GM23338 (cell line): ENCODE measurements at regions not wholly inside any gene's neighbourhood (a gene's known extent, or its start where the extent isn't known, plus 50 kb on each side); places are given as distances from the start of the nearest gene placed in this dataset.

Experiments used
- ZNF331 ChIP-seq: fragments of 250-450 bp; sonication (Bioruptor Pico); IDR thresholded peaks from 2 replicates; pipeline ENCODE4 v1.5.0; 2020; ENCODE audit warnings: low read depth, mild to moderate bottlenecking, moderate library complexity
- TF ChIP-seq, protein P1 (sequence below), 2 experiments: fragments of 200-600 bp in 1 of 2; sonication (generic) in 1 of 2; conservative IDR thresholded peaks; 2 replicates each; pipeline versions ENCODE4 v1.5.1 to v1.6.1; 2016 to 2017; ENCODE audit warnings: antibody characterized with exemption in 2 of 2, low read depth in 2 of 2, mild to moderate bottlenecking in 2 of 2, moderate library complexity in 1 of 2
- TF ChIP-seq, protein P2 (sequence below): IDR thresholded peaks from 2 replicates; pipeline ENCODE4 v1.6.1; 2016; ENCODE audit warnings: antibody characterized with exemption

DNA sequence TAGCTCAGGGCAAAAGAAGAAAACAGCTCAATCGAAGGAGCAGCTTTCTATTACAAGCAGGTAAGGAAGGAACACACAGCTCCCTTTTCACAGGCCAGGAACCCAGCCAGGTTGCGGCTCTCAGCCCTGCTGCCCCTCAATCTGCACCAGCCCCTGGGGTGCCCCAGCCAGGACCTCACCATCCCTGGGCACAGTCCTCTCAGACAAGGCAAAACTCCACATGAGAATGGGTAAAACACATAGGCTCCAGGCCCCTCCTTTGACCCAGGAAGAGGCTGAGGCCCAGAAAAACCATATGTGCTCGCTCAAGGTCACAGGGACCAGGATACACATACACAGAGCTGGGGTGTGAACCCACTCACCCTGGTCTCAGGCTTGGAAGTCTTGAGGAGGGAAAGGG, 178.7 kb upstream of the TLE3 start:
- TF ChIP-seq, protein P1, sequence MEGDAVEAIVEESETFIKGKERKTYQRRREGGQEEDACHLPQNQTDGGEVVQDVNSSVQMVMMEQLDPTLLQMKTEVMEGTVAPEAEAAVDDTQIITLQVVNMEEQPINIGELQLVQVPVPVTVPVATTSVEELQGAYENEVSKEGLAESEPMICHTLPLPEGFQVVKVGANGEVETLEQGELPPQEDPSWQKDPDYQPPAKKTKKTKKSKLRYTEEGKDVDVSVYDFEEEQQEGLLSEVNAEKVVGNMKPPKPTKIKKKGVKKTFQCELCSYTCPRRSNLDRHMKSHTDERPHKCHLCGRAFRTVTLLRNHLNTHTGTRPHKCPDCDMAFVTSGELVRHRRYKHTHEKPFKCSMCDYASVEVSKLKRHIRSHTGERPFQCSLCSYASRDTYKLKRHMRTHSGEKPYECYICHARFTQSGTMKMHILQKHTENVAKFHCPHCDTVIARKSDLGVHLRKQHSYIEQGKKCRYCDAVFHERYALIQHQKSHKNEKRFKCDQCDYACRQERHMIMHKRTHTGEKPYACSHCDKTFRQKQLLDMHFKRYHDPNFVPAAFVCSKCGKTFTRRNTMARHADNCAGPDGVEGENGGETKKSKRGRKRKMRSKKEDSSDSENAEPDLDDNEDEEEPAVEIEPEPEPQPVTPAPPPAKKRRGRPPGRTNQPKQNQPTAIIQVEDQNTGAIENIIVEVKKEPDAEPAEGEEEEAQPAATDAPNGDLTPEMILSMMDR (conservative IDR thresholded peaks at IDR 0.05; ENCODE audit: low read depth in 2 of 2), result no peak
- no peak for TF ChIP-seq ZNF331 (CRISPR knock-in tag)
- TF ChIP-seq, protein P2, sequence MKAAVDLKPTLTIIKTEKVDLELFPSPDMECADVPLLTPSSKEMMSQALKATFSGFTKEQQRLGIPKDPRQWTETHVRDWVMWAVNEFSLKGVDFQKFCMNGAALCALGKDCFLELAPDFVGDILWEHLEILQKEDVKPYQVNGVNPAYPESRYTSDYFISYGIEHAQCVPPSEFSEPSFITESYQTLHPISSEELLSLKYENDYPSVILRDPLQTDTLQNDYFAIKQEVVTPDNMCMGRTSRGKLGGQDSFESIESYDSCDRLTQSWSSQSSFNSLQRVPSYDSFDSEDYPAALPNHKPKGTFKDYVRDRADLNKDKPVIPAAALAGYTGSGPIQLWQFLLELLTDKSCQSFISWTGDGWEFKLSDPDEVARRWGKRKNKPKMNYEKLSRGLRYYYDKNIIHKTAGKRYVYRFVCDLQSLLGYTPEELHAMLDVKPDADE, result no peak
